ENCODE measurements at regions not wholly inside any gene's neighbourhood (a gene's known extent, or its start where the extent isn't known, plus 50 kb on each side); places are given as distances from the start of the nearest gene placed in this dataset.

GRCh38 chr11:109123816-109124787 is 297.9 kb upstream of the C11orf87 start:
- DNase-seq (ENCODE audit: low read depth, low spot score): no peak
- in situ Hi-C loops (cut with HindIII; ENCODE audit: low pct_unique_long_range_greater_than_20kb, low sequenced_read_pairs): no loop called here

GRCh38 chr11:109130910-109131309 is 291.1 kb upstream of the C11orf87 start:
- in situ Hi-C loops (cut with HindIII; ENCODE audit: low pct_unique_long_range_greater_than_20kb, low sequenced_read_pairs): no loop called here
- DNase-seq (ENCODE audit: low read depth, low spot score): no peak

GRCh38 chr11:109132539-109132938 is 289.5 kb upstream of the C11orf87 start:
- in situ Hi-C loops (cut with HindIII; ENCODE audit: low pct_unique_long_range_greater_than_20kb, low sequenced_read_pairs): no loop called here
- DNase-seq (ENCODE audit: low read depth, low spot score): no peak

GRCh38 chr11:109133159-109133558 is 288.8 kb upstream of the C11orf87 start:
- in situ Hi-C loops (cut with HindIII; ENCODE audit: low pct_unique_long_range_greater_than_20kb, low sequenced_read_pairs): no loop called here
- no peak for DNase-seq (ENCODE audit: low read depth, low spot score)

GRCh38 chr11:109135627-109136026 is 286.4 kb upstream of the C11orf87 start:
- in situ Hi-C loops (cut with HindIII; ENCODE audit: low pct_unique_long_range_greater_than_20kb, low sequenced_read_pairs): no loop called here

GRCh38 chr11:109138196-109138595 is 283.8 kb upstream of the C11orf87 start:
- no peak for DNase-seq (ENCODE audit: low read depth, low spot score)
- in situ Hi-C loops (cut with HindIII; ENCODE audit: low pct_unique_long_range_greater_than_20kb, low sequenced_read_pairs): no loop called here

More at GRCh38 chr11:109135627-109136026, 286.4 kb upstream of the C11orf87 start:
- no peak for DNase-seq (ENCODE audit: low read depth, low spot score)

- in situ Hi-C loops (cut with HindIII; ENCODE audit: low pct_unique_long_range_greater_than_20kb, low sequenced_read_pairs): no loop called here
- DNase-seq (ENCODE audit: low read depth, low spot score): no peak
Observed at GRCh38 chr11:109140426-109140825, 281.6 kb upstream of the C11orf87 start.

GRCh38 chr11:109140857-109141515 is 281.0 kb upstream of the C11orf87 start:
- in situ Hi-C loops (cut with HindIII; ENCODE audit: low pct_unique_long_range_greater_than_20kb, low sequenced_read_pairs): no loop called here
- no peak for DNase-seq (ENCODE audit: low read depth, low spot score)

GRCh38 chr11:109145287-109145686 is 276.7 kb upstream of the C11orf87 start:
- in situ Hi-C loops (cut with HindIII; ENCODE audit: low pct_unique_long_range_greater_than_20kb, low sequenced_read_pairs): no loop called here
- no peak for DNase-seq (ENCODE audit: low read depth, low spot score)

GRCh38 chr11:109147726-109148125 is 274.3 kb upstream of the C11orf87 start:
- no peak for DNase-seq (ENCODE audit: low read depth, low spot score)
- in situ Hi-C loops (cut with HindIII; ENCODE audit: low pct_unique_long_range_greater_than_20kb, low sequenced_read_pairs): no loop called here

GRCh38 chr11:109148669-109149068 is 273.3 kb upstream of the C11orf87 start:
- in situ Hi-C loops (cut with HindIII; ENCODE audit: low pct_unique_long_range_greater_than_20kb, low sequenced_read_pairs): no loop called here

GRCh38 chr11:109150581-109150980 is 271.4 kb upstream of the C11orf87 start:
- in situ Hi-C loops (cut with HindIII; ENCODE audit: low pct_unique_long_range_greater_than_20kb, low sequenced_read_pairs): no loop called here
- no peak for DNase-seq (ENCODE audit: low read depth, low spot score)

More at GRCh38 chr11:109148669-109149068, 273.3 kb upstream of the C11orf87 start:
- DNase-seq (ENCODE audit: low read depth, low spot score): no peak

- DNase-seq (ENCODE audit: low read depth, low spot score): no peak
- in situ Hi-C loops (cut with HindIII; ENCODE audit: low pct_unique_long_range_greater_than_20kb, low sequenced_read_pairs): no loop called here
Observed at GRCh38 chr11:109153836-109154235, 268.2 kb upstream of the C11orf87 start.

- in situ Hi-C loops (cut with HindIII; ENCODE audit: low pct_unique_long_range_greater_than_20kb, low sequenced_read_pairs): no loop called here
- DNase-seq (ENCODE audit: low read depth, low spot score): no peak
Observed at GRCh38 chr11:109155291-109155690, 266.7 kb upstream of the C11orf87 start.

- DNase-seq (ENCODE audit: low read depth, low spot score): no peak
- in situ Hi-C loops (cut with HindIII; ENCODE audit: low pct_unique_long_range_greater_than_20kb, low sequenced_read_pairs): no loop called here
Observed at GRCh38 chr11:109165035-109165434, 257.0 kb upstream of the C11orf87 start.

GRCh38 chr11:109166441-109166840 is 255.5 kb upstream of the C11orf87 start:
- DNase-seq (ENCODE audit: low read depth, low spot score): no peak
- in situ Hi-C loops (cut with HindIII; ENCODE audit: low pct_unique_long_range_greater_than_20kb, low sequenced_read_pairs): no loop called here

GRCh38 chr11:109173504-109173903 is 248.5 kb upstream of the C11orf87 start:
- in situ Hi-C loops (cut with HindIII; ENCODE audit: low pct_unique_long_range_greater_than_20kb, low sequenced_read_pairs): no loop called here
- no peak for DNase-seq (ENCODE audit: low read depth, low spot score)

- in situ Hi-C loops (cut with HindIII; ENCODE audit: low pct_unique_long_range_greater_than_20kb, low sequenced_read_pairs): no loop called here
- DNase-seq (ENCODE audit: low read depth, low spot score): no peak
Observed at GRCh38 chr11:109184376-109184775, 237.6 kb upstream of the C11orf87 start.

- in situ Hi-C loops (cut with HindIII; ENCODE audit: low pct_unique_long_range_greater_than_20kb, low sequenced_read_pairs): no loop called here
- no peak for DNase-seq (ENCODE audit: low read depth, low spot score)
Observed at GRCh38 chr11:109192864-109193263, 229.1 kb upstream of the C11orf87 start.

All from SK-MEL-5 (cell line).